ENCODE measurements at regions not wholly inside any gene's neighbourhood (a gene's known extent, or its start where the extent isn't known, plus 50 kb on each side); places are given as distances from the start of the nearest gene placed in this dataset.

DNA sequence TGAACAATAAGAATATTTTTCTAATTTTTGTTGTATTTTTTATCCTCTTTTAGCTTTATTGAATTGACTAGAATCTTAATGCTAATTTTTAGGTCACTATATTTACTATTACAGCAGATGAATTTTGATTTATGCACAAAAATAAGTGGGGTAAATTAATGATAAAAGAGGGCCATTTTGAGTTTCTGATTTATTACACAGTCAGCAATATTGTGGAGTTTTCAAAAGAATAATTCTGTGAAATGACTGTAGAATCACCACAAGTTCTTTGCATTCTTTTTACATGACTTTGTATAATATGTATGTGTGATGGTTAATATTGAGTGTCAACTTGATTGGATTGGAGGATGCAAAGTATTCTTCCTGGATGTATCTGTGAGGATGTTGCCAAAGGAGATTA, 812.4 kb upstream of the DPPA4 start:
- DNase-seq (ENCODE audit: low read depth, low spot score), result no peak
- Histone ChIP-seq H3K79me2 (ENCODE audit: control insufficient read depth, insufficient read depth, low read length) (no peaks in the 10 kb centered on the region), H3K9me3 (replicated peaks; ENCODE audit: control insufficient read depth, insufficient read depth, low read length) (no peaks in the 10 kb centered on the region), H4K20me1 (ENCODE audit: control insufficient read depth, insufficient read depth) (no peaks in the 10 kb centered on the region), H3K4me2 (ENCODE audit: control insufficient read depth, insufficient read depth) (no peak overlapping the region), H2AFZ (ENCODE audit: control insufficient read depth, low read depth, low read length) (no peak overlapping the region), H3K4me3 (no peak overlapping the region), H3K36me3 (ENCODE audit: control insufficient read depth in 2 of 2, insufficient read depth in 2 of 2, low read length in 1 of 2) (no peaks in the 10 kb centered on the region), H3K9ac (ENCODE audit: control insufficient read depth, insufficient read depth, low read length) (no peak overlapping the region), H3K4me1 (ENCODE audit: control insufficient read depth, insufficient read depth, low read length) (no peaks in the 10 kb centered on the region), H3K27ac (ENCODE audit: control insufficient read depth, insufficient read depth) (no peak overlapping the region), H3K27me3 (replicated peaks in 1 of 2; ENCODE audit: control insufficient read depth in 2 of 2, insufficient read depth in 2 of 2, low read length in 1 of 2) (no peaks in the 10 kb centered on the region)
- ChIA-PET RAD21 (ENCODE audit: unreplicated experiment) (no interaction called here), SMC1A (ENCODE audit: uncharacterized antibody, unreplicated experiment) (no interaction called here), POLR2A (no interaction called here), CTCF (interaction anchor here (1.0 kb wide), 1 partner anchor 11 kb away, joined by 3 read pairs; no protein-coding TSS in a partner anchor)
- no peak for FAIRE-seq
- in situ Hi-C loops (cut with MboI), result no loop called here
- intact Hi-C loops (cut with micrococcal nuclease; ENCODE audit: unreplicated experiment), result no loop called here
- TF ChIP-seq ZNF384 (IDR thresholded peaks at IDR 0.05; ENCODE audit: borderline replicate concordance, low read depth, low read length), result no peak
- TF ChIP-seq RB1 (IDR thresholded peaks at IDR 0.05; ENCODE audit: borderline replicate concordance), result no peak
- TF ChIP-seq IKZF1 (conservative IDR thresholded peaks at IDR 0.05), result no peak
- no peak for ATAC-seq
- BruUV-seq (replicated peaks), result no TSS peak

DNA sequence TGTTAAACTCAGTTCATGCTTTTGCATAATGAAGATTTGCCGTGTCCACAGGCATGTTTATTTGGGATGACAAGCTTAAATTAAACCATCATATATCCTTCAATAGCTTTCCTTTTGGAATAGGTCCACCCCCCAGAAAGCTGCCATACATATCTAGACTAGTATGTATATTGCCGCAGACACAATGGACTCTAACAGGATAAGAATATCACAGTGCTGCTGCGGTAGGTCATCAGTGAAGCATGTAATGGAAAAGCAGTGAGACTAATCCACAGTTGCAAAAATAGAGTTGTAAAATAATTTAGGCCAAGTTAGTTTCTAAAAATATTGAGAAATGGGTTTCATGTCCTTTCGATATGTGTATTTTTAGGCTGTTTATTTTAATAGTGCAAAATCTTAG, 819.9 kb upstream of the DPPA4 start:
- SMC1A ChIA-PET (ENCODE audit: uncharacterized antibody, unreplicated experiment), result interaction anchor here (0.9 kb wide), 1 partner anchor 24 kb away, joined by 3 read pairs; no protein-coding TSS in a partner anchor
- Histone ChIP-seq H3K9ac (ENCODE audit: control insufficient read depth, insufficient read depth, low read length) (no peak overlapping the region), H2AFZ (ENCODE audit: control insufficient read depth, low read depth, low read length) (no peak overlapping the region), H3K4me1 (ENCODE audit: control insufficient read depth, insufficient read depth, low read length) (no peaks in the 10 kb centered on the region), H3K79me2 (ENCODE audit: control insufficient read depth, insufficient read depth, low read length) (no peaks in the 10 kb centered on the region), H3K4me2 (ENCODE audit: control insufficient read depth, insufficient read depth) (no peak overlapping the region), H3K4me3 (no peak overlapping the region), H3K27ac (ENCODE audit: control insufficient read depth, insufficient read depth) (no peak overlapping the region), H4K20me1 (ENCODE audit: control insufficient read depth, insufficient read depth) (no peaks in the 10 kb centered on the region), H3K9me3 (replicated peaks; ENCODE audit: control insufficient read depth, insufficient read depth, low read length) (no peaks in the 10 kb centered on the region), H3K27me3 (replicated peaks in 1 of 2; ENCODE audit: control insufficient read depth in 2 of 2, insufficient read depth in 2 of 2, low read length in 1 of 2) (no peaks in the 10 kb centered on the region), H3K36me3 (ENCODE audit: control insufficient read depth in 2 of 2, insufficient read depth in 2 of 2, low read length in 1 of 2) (no peaks in the 10 kb centered on the region)
- intact Hi-C loops (cut with micrococcal nuclease; ENCODE audit: unreplicated experiment), result no loop called here
- no peak for ATAC-seq
- in situ Hi-C loops (cut with MboI), result no loop called here
- FAIRE-seq, result no peak
- no peak for DNase-seq (ENCODE audit: low read depth, low spot score)
- POLR2A ChIA-PET, result no interaction called here
- CTCF ChIA-PET, result no interaction called here
- RAD21 ChIA-PET (ENCODE audit: unreplicated experiment), result no interaction called here
- no TSS peak for BruUV-seq (replicated peaks)
- 52% methylated on average over 4 of the region's 4 CpGs for WGBS (ENCODE audit: insufficient coverage, insufficient replicate concordance, low lambda C conversion rate, missing lambda C conversion rate)
- TF ChIP-seq POU2F2 (IDR thresholded peaks at IDR 0.05; ENCODE audit: borderline replicate concordance, low read depth, low read length), result no peak
- no peak for TF ChIP-seq ZNF622 (IDR thresholded peaks at IDR 0.05)
- TF ChIP-seq BCL11A (IDR thresholded peaks at IDR 0.05; ENCODE audit: low read depth, low read length), result no peak
- no peak for TF ChIP-seq ZBTB4 (CRISPR knock-in tag; IDR thresholded peaks at IDR 0.05)
- no peak for TF ChIP-seq IRF5 (IDR thresholded peaks at IDR 0.05; ENCODE audit: borderline replicate concordance)
- TF ChIP-seq RBBP5 (conservative IDR thresholded peaks at IDR 0.05), result no peak
- no peak for TF ChIP-seq EGR1 (IDR thresholded peaks at IDR 0.05; ENCODE audit: borderline replicate concordance in 1 of 2, low read depth in 2 of 2, low read length in 2 of 2)
- TF ChIP-seq TCF12 (IDR thresholded peaks at IDR 0.05; ENCODE audit: low read depth, low read length), result no peak
- no peak for TF ChIP-seq FOXM1 (IDR thresholded peaks at IDR 0.05; ENCODE audit: low read depth, low read length)
- TF ChIP-seq SREBF1 (IDR thresholded peaks at IDR 0.05; ENCODE audit: low read length), result no peak
- TF ChIP-seq YY1 (IDR thresholded peaks at IDR 0.05; ENCODE audit: low read depth, low read length), result no peak

Measured in GM12878 (cell line).